Brain microvascular endothelial cell (primary cell): ENCODE measurements at regions not wholly inside any gene's neighbourhood (a gene's known extent, or its start where the extent isn't known, plus 50 kb on each side); places are given as distances from the start of the nearest gene placed in this dataset.

Experiments
- DNase-seq: peaks from one replicate; pipeline ENCODE4 v3.0.0-alpha.2; 2020
- H3K27ac ChIP-seq: fragments of 250-450 bp; sonication (Bioruptor Pico); 2 replicates; pipeline ENCODE4 v1.5.1; 2020; ENCODE audit warnings: mild to moderate bottlenecking, moderate library complexity
- H3K27me3 ChIP-seq: fragments of 250-450 bp; sonication (Bioruptor Pico); replicated peaks from 2 replicates; pipeline ENCODE4 v1.5.1; 2020; ENCODE audit warnings: mild to moderate bottlenecking
- H3K36me3 ChIP-seq: fragments of 250-450 bp; sonication (Bioruptor Pico); replicated peaks from 2 replicates; pipeline ENCODE4 v1.5.1; 2020; ENCODE audit warnings: mild to moderate bottlenecking
- H3K4me3 ChIP-seq: 2 replicates; pipeline ENCODE4 v1.5.1; 2011; ENCODE audit warnings: low read depth, mild to moderate bottlenecking, control low read depth, low read length, moderate library complexity
- in situ Hi-C: cut with HindIII; loops from 2 replicates; pipeline ENCODE4 v1.10.0; 2017; ENCODE audit warnings: low sequenced_read_pairs, low pct_ligation_motif_present
- TF ChIP-seq, protein P1 (sequence below): IDR thresholded peaks from 2 replicates; pipeline ENCODE4 v1.5.1; 2011; ENCODE audit warnings: low read depth, mild to moderate bottlenecking, moderate library complexity, low read length, control low read depth, inconsistent platforms; ENCODE audit errors: missing control alignments

- Histone ChIP-seq H3K27ac (no peak overlapping the region), H3K27me3 (no peaks in the 10 kb centered on the region), H3K4me3 (no peak overlapping the region), H3K36me3 (no peaks in the 10 kb centered on the region)
- no peak for DNase-seq
- in situ Hi-C loops, result no loop called here
- TF ChIP-seq, protein P1, sequence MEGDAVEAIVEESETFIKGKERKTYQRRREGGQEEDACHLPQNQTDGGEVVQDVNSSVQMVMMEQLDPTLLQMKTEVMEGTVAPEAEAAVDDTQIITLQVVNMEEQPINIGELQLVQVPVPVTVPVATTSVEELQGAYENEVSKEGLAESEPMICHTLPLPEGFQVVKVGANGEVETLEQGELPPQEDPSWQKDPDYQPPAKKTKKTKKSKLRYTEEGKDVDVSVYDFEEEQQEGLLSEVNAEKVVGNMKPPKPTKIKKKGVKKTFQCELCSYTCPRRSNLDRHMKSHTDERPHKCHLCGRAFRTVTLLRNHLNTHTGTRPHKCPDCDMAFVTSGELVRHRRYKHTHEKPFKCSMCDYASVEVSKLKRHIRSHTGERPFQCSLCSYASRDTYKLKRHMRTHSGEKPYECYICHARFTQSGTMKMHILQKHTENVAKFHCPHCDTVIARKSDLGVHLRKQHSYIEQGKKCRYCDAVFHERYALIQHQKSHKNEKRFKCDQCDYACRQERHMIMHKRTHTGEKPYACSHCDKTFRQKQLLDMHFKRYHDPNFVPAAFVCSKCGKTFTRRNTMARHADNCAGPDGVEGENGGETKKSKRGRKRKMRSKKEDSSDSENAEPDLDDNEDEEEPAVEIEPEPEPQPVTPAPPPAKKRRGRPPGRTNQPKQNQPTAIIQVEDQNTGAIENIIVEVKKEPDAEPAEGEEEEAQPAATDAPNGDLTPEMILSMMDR, result no peak
Observed at GRCh38 chr2:41486948-41487347, 560.9 kb upstream of the PKDCC start.

DNA sequence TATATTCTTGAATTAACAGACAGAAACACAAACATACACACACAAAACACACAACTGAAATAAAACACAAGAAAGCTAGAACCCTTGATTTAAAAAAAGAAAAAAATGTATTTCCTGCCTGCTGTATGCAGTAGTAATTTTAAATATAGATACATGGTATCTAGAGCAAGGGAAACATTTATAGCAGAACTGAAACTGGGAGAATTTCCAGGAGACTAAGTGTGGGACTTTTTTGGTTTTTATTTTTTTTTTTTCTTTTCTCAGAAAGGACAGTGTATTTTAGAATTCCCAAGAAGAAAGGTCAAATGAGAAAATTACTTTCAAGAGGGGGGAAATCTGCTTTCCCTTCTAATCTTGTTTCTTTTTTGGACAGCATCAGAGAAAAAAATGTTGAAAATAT lies 558.9 kb upstream of the PKDCC start:
- TF ChIP-seq, protein P1, result no peak
- H3K36me3 ChIP-seq, result no peaks in the 10 kb centered on the region
- H3K4me3 ChIP-seq, result no peak overlapping the region
- no peak overlapping the region for H3K27ac ChIP-seq
- DNase-seq, result no peak
- in situ Hi-C loops, result no loop called here
- H3K27me3 ChIP-seq, result no peaks in the 10 kb centered on the region

- in situ Hi-C loops, result no loop called here
Observed at GRCh38 chr2:41489638-41490037, 558.2 kb upstream of the PKDCC start.

GRCh38 chr2:41495050-41495449 lies 552.8 kb upstream of the PKDCC start:
- no peak for DNase-seq
- Histone ChIP-seq H3K4me3 (no peak overlapping the region), H3K27me3 (no peaks in the 10 kb centered on the region), H3K36me3 (no peaks in the 10 kb centered on the region), H3K27ac (no peak overlapping the region)
- in situ Hi-C loops, result no loop called here
- TF ChIP-seq, protein P1, result no peak

More at GRCh38 chr2:41489638-41490037, 558.2 kb upstream of the PKDCC start:
- TF ChIP-seq, protein P1, result no peak
- H3K27me3 ChIP-seq, result no peaks in the 10 kb centered on the region
- H3K4me3 ChIP-seq, result no peak overlapping the region
- no peak overlapping the region for H3K27ac ChIP-seq
- no peaks in the 10 kb centered on the region for H3K36me3 ChIP-seq
- DNase-seq, result no peak

- Histone ChIP-seq H3K4me3 (no peak overlapping the region), H3K27ac (no peak overlapping the region), H3K36me3 (no peaks in the 10 kb centered on the region), H3K27me3 (no peaks in the 10 kb centered on the region)
- no peak for DNase-seq
- in situ Hi-C loops, result no loop called here
- TF ChIP-seq, protein P1, result peak; percentile 31
Observed at GRCh38 chr2:41496908-41497307, 550.9 kb upstream of the PKDCC start.

DNA sequence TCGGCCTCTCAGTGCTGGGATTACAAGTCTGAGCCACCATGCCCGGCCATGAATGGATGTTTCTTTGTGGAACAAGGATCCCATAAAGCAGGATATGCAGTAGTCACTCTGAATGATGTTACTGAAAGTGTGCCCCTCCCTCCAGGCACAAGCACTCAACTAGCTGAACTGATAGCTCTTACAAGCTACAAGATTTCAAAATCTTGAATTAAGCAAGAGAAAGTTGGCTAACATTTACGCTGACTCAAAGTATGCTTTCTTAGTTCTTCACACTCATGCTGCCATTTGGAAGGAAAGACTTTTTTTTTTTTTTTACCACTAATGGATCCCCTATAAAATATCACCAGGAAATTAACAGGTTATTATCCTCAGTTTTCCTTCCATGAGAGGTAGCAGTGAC lies 549.0 kb upstream of the PKDCC start:
- H3K27me3 ChIP-seq, result no peaks in the 10 kb centered on the region
- TF ChIP-seq, protein P1, result no peak
- H3K4me3 ChIP-seq, result no peak overlapping the region
- in situ Hi-C loops, result no loop called here
- DNase-seq, result no peak
- no peaks in the 10 kb centered on the region for H3K36me3 ChIP-seq
- H3K27ac ChIP-seq, result no peak overlapping the region
